Right lobe of liver (tissue), 4 donors: ENCODE measurements at regions not wholly inside any gene's neighbourhood (a gene's known extent, or its start where the extent isn't known, plus 50 kb on each side); places are given as distances from the start of the nearest gene placed in this dataset.
"Not testable (repeated sequence)": the region's sequence is repeated elsewhere in the genome, so short reads cannot be mapped to it uniquely, and the experiment has no call there.

ENCODE experiments used
- POLR2A ChIP-seq: fragments of 450-650 bp; IDR thresholded peaks from one replicate; pipeline ENCODE4 v1.6.1; 2017; ENCODE audit warnings: antibody characterized with exemption, mild to moderate bottlenecking
- TF ChIP-seq, protein P1 (sequence below), 4 donors: fragments of 200-600 bp in 3 of 4; fragments of 450-650 bp in 1 of 4; IDR thresholded peaks; one replicate each; pipeline versions ENCODE4 v1.5.1 to v1.8.0; 2016 to 2022; ENCODE audit warnings: antibody characterized with exemption in 4 of 4, mild to moderate bottlenecking in 2 of 4
- donor health status: DM: no; HTN: no; CAD: no.
- donor health status: DM: no; HTN: no; CAD: no.
- donor health status: DM: no; HTN: yes; CAD: no.

DNA sequence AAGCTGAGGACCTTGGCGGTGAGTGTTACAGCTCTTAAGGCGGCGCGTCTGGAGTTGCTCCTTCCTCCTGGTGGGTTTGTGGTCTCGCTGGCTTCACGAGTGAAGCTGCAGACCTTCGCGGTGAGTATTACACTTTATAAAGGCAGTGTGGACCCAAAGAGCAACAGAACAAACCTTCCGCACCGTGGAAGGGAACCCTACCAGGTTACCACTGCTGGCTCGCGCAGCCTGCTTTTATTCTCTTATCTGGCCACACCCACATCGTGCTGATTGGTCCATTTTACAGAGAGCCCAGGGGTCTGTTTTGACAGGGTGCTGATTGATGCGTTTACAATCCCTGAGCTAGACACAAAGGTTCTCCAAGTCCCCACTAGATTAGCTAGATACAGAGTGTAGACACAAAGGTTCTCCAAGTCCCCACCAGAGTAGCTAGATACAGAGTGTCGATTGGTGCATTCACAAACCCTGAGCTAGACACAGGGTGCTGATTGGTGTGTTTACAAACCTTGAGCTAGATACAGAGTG is 106.6 kb downstream of the FCRL5 start:
- TF ChIP-seq, protein P1, sequence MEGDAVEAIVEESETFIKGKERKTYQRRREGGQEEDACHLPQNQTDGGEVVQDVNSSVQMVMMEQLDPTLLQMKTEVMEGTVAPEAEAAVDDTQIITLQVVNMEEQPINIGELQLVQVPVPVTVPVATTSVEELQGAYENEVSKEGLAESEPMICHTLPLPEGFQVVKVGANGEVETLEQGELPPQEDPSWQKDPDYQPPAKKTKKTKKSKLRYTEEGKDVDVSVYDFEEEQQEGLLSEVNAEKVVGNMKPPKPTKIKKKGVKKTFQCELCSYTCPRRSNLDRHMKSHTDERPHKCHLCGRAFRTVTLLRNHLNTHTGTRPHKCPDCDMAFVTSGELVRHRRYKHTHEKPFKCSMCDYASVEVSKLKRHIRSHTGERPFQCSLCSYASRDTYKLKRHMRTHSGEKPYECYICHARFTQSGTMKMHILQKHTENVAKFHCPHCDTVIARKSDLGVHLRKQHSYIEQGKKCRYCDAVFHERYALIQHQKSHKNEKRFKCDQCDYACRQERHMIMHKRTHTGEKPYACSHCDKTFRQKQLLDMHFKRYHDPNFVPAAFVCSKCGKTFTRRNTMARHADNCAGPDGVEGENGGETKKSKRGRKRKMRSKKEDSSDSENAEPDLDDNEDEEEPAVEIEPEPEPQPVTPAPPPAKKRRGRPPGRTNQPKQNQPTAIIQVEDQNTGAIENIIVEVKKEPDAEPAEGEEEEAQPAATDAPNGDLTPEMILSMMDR (IDR thresholded peaks at IDR 0.05), result not testable (repeated sequence)
- not testable (repeated sequence) for TF ChIP-seq POLR2A
